GM12878 (cell line): ENCODE measurements at regions not wholly inside any gene's neighbourhood (a gene's known extent, or its start where the extent isn't known, plus 50 kb on each side); places are given as distances from the start of the nearest gene placed in this dataset.

Experiments used
- ATAC-seq: fragments of 200-7000 bp; cut with Tn5 transposase; 3 replicates; pipeline ENCODE4 v1.9.1; 2020; ENCODE audit warnings: mild to moderate bottlenecking, moderate library complexity
- BruUV-seq: library from RNA; stranded (reverse); fragments of 400-500 nt; replicated peaks from 2 replicates; lab custom pipeline; 2021; lab: Mats Ljungman, UMichigan
- CTCF ChIA-PET: fragments of 300-600 bp; sonication (Branson Sonifier 250); formaldehyde crosslinking; extraction: SDS; loops from one replicate; lab custom pipeline; 2021; ENCODE audit warnings: inconsistent platforms; lab: Yijun Ruan, JAX
- POLR2A ChIA-PET: fragments of 350-600 bp; formaldehyde crosslinking; extraction: SDS; loops from one replicate; lab custom pipeline; 2021; ENCODE audit warnings: inconsistent platforms; lab: Charles Lee
- RAD21 ChIA-PET: fragments of 300-600 bp; sonication (Branson Sonifier 250); formaldehyde crosslinking; loops from one replicate; lab custom pipeline; 2023; ENCODE audit warnings: antibody characterized with exemption; ENCODE audit not compliant: unreplicated experiment; lab: Charles Lee
- SMC1A ChIA-PET: fragments of 300-600 bp; sonication (Branson Sonifier 250); formaldehyde crosslinking; loops from one replicate; lab custom pipeline; 2023; ENCODE audit not compliant: unreplicated experiment, uncharacterized antibody; lab: Charles Lee
- DNase-seq: peaks from one replicate; pipeline ENCODE4 v3.0.0-alpha.2; 2011; ENCODE audit warnings: low read depth, low spot score
- FAIRE-seq: peaks from 3 replicates; lab custom pipeline; 2011; peaks lifted over from hg19 to GRCh38; lab: Jason Lieb, UNC
- H2AFZ ChIP-seq: 2 replicates; pipeline ENCODE4 v1.6.0; 2011; ENCODE audit warnings: low read depth, low read length, control low read depth; ENCODE audit not compliant: control insufficient read depth
- H3K27ac ChIP-seq: 2 replicates; pipeline ENCODE4 v1.5.1; 2011; ENCODE audit warnings: control low read depth; ENCODE audit not compliant: control insufficient read depth, insufficient read depth
- H3K27me3 ChIP-seq, 2 experiments: replicated peaks in 1 of 2; 2 replicates each; pipeline versions ENCODE4 v1.6.0 to v1.6.1; 2011; ENCODE audit warnings: low read length in 1 of 2; ENCODE audit not compliant: control insufficient read depth in 2 of 2, insufficient read depth in 2 of 2
- H3K36me3 ChIP-seq, 2 experiments: 2 replicates each; pipeline ENCODE4 v1.5.1; 2011; ENCODE audit warnings: low read length in 1 of 2; ENCODE audit not compliant: control insufficient read depth in 2 of 2, insufficient read depth in 2 of 2
- H3K4me1 ChIP-seq: 2 replicates; pipeline ENCODE4 v1.6.1; 2011; ENCODE audit warnings: mild to moderate bottlenecking, low read length, moderate library complexity, mixed read lengths; ENCODE audit not compliant: control insufficient read depth, insufficient read depth
- H3K4me2 ChIP-seq: 2 replicates; pipeline ENCODE4 v1.6.0; 2011; ENCODE audit warnings: control low read depth; ENCODE audit not compliant: control insufficient read depth, insufficient read depth
- H3K4me3 ChIP-seq: fragments of 200-600 bp; sonication (generic); 2 replicates; pipeline ENCODE4 v1.5.1; 2016
- H3K79me2 ChIP-seq: 2 replicates; pipeline ENCODE4 v1.6.0; 2011; ENCODE audit warnings: low read length; ENCODE audit not compliant: control insufficient read depth, insufficient read depth
- H3K9ac ChIP-seq: 2 replicates; pipeline ENCODE4 v1.8.0; 2011; ENCODE audit warnings: low read length, control low read depth, mixed read lengths; ENCODE audit not compliant: control insufficient read depth, insufficient read depth
- H3K9me3 ChIP-seq: replicated peaks from 3 replicates; pipeline ENCODE4 v1.5.1; 2011; ENCODE audit warnings: mild to moderate bottlenecking, low read length; ENCODE audit not compliant: control insufficient read depth, insufficient read depth
- H4K20me1 ChIP-seq: 2 replicates; pipeline ENCODE4 v1.6.0; 2011; ENCODE audit not compliant: control insufficient read depth, insufficient read depth
- MYB ChIP-seq: fragments of 150-350 bp; IDR thresholded peaks from 2 replicates; pipeline ENCODE4 v1.6.1; 2014; ENCODE audit warnings: mild to moderate bottlenecking, low read depth, low read length, borderline replicate concordance
- ZNF384 ChIP-seq: IDR thresholded peaks from 2 replicates; pipeline ENCODE4 v1.6.1; 2012; ENCODE audit warnings: low read depth, mild to moderate bottlenecking, low read length, improper control_type of control experiment, borderline replicate concordance
- in situ Hi-C: fragments of 300-500 bp; cut with MboI; formaldehyde crosslinking; loops from 9 replicates; pipeline ENCODE4 v1.14.3; 2018; ENCODE audit warnings: mixed read lengths
- intact Hi-C: fragments of 100-400 bp; cut with micrococcal nuclease; formaldehyde crosslinking; loops from one replicate; pipeline ENCODE4 v1.14.2; 2022; ENCODE audit not compliant: unreplicated experiment
- TF ChIP-seq, protein P1 (sequence below): fragments of 450-650 bp; IDR thresholded peaks from 2 replicates; pipeline ENCODE4 v1.6.1; 2018; ENCODE audit warnings: mild to moderate bottlenecking, low read depth, moderate library complexity; ENCODE audit not compliant: partially characterized antibody

DNA sequence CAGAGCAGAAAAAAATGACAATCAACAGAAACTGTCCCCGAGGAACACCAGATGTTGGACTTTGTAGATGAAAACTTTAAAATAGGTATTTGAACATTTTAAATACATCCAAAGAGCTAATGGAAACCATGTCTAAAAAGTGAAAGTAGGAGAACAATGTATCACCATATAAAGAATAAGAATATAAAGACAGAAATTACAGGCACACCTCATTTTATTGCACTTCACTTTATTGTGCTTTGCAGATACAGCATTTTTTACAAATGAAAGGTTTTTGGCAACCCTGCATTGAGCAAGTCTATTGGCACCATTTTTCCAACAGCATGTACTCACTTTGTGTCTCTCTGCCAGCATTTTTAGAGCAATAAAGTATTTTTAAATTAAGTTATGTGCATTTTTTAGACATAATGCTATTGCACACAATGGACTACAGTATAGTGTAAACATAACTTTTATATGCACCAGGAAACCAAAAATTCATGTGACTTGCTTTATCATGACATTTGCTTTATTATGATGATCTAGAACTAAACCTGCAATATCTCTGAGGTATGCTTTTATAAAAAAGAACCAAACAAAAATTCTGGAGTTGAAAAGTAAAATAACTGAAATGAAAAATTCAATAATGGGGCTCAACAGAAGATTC is 212.4 kb upstream of the CASK start (continued):
- TF ChIP-seq MYB (no peak), ZNF384 (no peak)

DNA sequence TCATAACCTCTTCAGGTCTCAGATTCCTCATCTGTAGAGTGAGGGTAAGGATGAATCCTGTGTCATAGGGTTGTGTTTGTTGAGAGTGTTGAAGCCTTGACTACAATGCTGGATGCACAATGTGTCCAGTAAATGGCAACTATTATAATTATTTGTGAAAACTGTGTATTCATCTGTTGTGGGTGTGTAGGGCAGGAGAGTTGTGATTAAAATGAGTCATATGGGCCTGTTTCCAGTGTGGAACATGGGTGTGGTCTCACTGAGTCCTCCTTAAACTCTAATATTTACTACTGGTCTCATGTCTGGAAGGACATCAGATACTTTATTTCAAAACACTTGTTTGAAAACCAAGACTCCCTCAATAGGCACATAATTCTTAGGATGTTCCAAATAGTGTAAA is 208.5 kb upstream of the CASK start:
- no peak overlapping the region for H3K27ac ChIP-seq
- ATAC-seq (no peak), FAIRE-seq (no peak), DNase-seq (no peak)
- BruUV-seq = no TSS peak
- no peak overlapping the region for H3K4me3 ChIP-seq
- CTCF ChIA-PET = no interaction called here
- H3K4me1 ChIP-seq = no peaks in the 10 kb centered on the region
- no peaks in the 10 kb centered on the region for H4K20me1 ChIP-seq
- no peak overlapping the region for H3K4me2 ChIP-seq
- intact Hi-C loops = no loop called here
- in situ Hi-C loops = no loop called here
- no peaks in the 10 kb centered on the region for H3K79me2 ChIP-seq
- no peak overlapping the region for H3K9ac ChIP-seq
- POLR2A ChIA-PET = no interaction called here
- H3K36me3 ChIP-seq = no peaks in the 10 kb centered on the region
- no peak overlapping the region for H2AFZ ChIP-seq
- TF ChIP-seq, protein P1, sequence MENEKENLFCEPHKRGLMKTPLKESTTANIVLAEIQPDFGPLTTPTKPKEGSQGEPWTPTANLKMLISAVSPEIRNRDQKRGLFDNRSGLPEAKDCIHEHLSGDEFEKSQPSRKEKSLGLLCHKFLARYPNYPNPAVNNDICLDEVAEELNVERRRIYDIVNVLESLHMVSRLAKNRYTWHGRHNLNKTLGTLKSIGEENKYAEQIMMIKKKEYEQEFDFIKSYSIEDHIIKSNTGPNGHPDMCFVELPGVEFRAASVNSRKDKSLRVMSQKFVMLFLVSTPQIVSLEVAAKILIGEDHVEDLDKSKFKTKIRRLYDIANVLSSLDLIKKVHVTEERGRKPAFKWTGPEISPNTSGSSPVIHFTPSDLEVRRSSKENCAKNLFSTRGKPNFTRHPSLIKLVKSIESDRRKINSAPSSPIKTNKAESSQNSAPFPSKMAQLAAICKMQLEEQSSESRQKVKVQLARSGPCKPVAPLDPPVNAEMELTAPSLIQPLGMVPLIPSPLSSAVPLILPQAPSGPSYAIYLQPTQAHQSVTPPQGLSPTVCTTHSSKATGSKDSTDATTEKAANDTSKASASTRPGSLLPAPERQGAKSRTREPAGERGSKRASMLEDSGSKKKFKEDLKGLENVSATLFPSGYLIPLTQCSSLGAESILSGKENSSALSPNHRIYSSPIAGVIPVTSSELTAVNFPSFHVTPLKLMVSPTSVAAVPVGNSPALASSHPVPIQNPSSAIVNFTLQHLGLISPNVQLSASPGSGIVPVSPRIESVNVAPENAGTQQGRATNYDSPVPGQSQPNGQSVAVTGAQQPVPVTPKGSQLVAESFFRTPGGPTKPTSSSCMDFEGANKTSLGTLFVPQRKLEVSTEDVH = no peak
- SMC1A ChIA-PET = interaction anchor here (1.0 kb wide), 2 partner anchors 12 to 311 kb away, joined by 3 read pairs; no protein-coding TSS in a partner anchor
- RAD21 ChIA-PET = no interaction called here
- no peaks in the 10 kb centered on the region for H3K27me3 ChIP-seq
- no peaks in the 10 kb centered on the region; the same call in 2 of the 3 replicates for H3K9me3 ChIP-seq
